GM19238 (cell line): ENCODE measurements at regions not wholly inside any gene's neighbourhood (a gene's known extent, or its start where the extent isn't known, plus 50 kb on each side); places are given as distances from the start of the nearest gene placed in this dataset.

Source experiments
- DNase-seq: peaks from one replicate; pipeline ENCODE4 v3.0.0; 2011; ENCODE audit warnings: low spot score; ENCODE audit not compliant: insufficient read length

GRCh38 chr2:207286106-207286505 is 120.4 kb upstream of the KLF7 start:
- no peak for DNase-seq

- no peak for DNase-seq
Measured at GRCh38 chr2:207288628-207289027, 122.9 kb upstream of the KLF7 start.

- DNase-seq: no peak
Measured at GRCh38 chr2:207289295-207290018, 123.7 kb upstream of the KLF7 start.

GRCh38 chr2:207290833-207291624 is 125.3 kb upstream of the KLF7 start:
- no peak for DNase-seq

GRCh38 chr2:207291625-207292252 is 126.0 kb upstream of the KLF7 start:
- no peak for DNase-seq

GRCh38 chr2:207296265-207296948 is 130.7 kb upstream of the KLF7 start:
- DNase-seq: no peak

- DNase-seq: no peak
Measured at GRCh38 chr2:207300817-207301216, 135.1 kb upstream of the KLF7 start.

GRCh38 chr2:207304761-207305160 is 139.0 kb upstream of the KLF7 start:
- DNase-seq: no peak

- no peak for DNase-seq
Measured at GRCh38 chr2:207308519-207309224, 142.9 kb upstream of the KLF7 start.

GRCh38 chr2:207311316-207312005 is 145.7 kb upstream of the KLF7 start:
- DNase-seq: no peak

GRCh38 chr2:207312006-207312356 is 146.2 kb upstream of the KLF7 start:
- no peak for DNase-seq

- DNase-seq: no peak
Measured at GRCh38 chr2:207313947-207314346, 148.2 kb upstream of the KLF7 start.

- no peak for DNase-seq
Measured at GRCh38 chr2:207315131-207315530, 149.4 kb upstream of the KLF7 start.

GRCh38 chr2:207316484-207316883 is 150.7 kb upstream of the KLF7 start:
- DNase-seq: no peak

GRCh38 chr2:207316906-207317305 is 151.2 kb upstream of the KLF7 start:
- DNase-seq: no peak

- DNase-seq: no peak
Measured at GRCh38 chr2:207317378-207317984, 151.7 kb upstream of the KLF7 start.

- DNase-seq: no peak
Measured at GRCh38 chr2:207318181-207318628, 152.5 kb upstream of the KLF7 start.

- no peak for DNase-seq
Measured at GRCh38 chr2:207319316-207319715, 153.6 kb upstream of the KLF7 start.

- no peak for DNase-seq
Measured at GRCh38 chr2:207320381-207321159, 154.8 kb upstream of the KLF7 start.
